ENCODE measurements at regions not wholly inside any gene's neighbourhood (a gene's known extent, or its start where the extent isn't known, plus 50 kb on each side); places are given as distances from the start of the nearest gene placed in this dataset.

GRCh38 chr15:66623801-66624453 is 58.1 kb upstream of the LCTL start (continued):
- TF ChIP-seq ZNF695 (CRISPR knock-in tag; IDR thresholded peaks at IDR 0.05) = peak; percentile 94
- peak; percentile 78 for TF ChIP-seq TFE3 (CRISPR knock-in tag; IDR thresholded peaks at IDR 0.05)
- no peak for TF ChIP-seq ETS1 (conservative IDR thresholded peaks at IDR 0.05; ENCODE audit: control insufficient read depth, low read depth, low read length)
- TF ChIP-seq IFI16 (CRISPR knock-in tag; IDR thresholded peaks at IDR 0.05) = peak; percentile 97
- TF ChIP-seq HMGN3 (IDR thresholded peaks at IDR 0.05; ENCODE audit: borderline replicate concordance, extremely low read depth, insufficient read length, low read depth, low read length) = no peak
- peak; percentile 97 for TF ChIP-seq GABPB2 (CRISPR knock-in tag; conservative IDR thresholded peaks at IDR 0.05)
- peak; percentile 99 for TF ChIP-seq FOXO4 (CRISPR knock-in tag; IDR thresholded peaks at IDR 0.05)
- peak; percentile 73 for TF ChIP-seq GABPA (tag; conservative IDR thresholded peaks at IDR 0.05; ENCODE audit: low read depth)
- no peak for TF ChIP-seq GATAD2B (IDR thresholded peaks at IDR 0.05; ENCODE audit: borderline replicate concordance)
- TF ChIP-seq ZNF134 (CRISPR knock-in tag; conservative IDR thresholded peaks at IDR 0.05) = peak; percentile 90
- peak; percentile 99 for TF ChIP-seq GTF2A2 (tag; IDR thresholded peaks at IDR 0.05)
- TF ChIP-seq, protein P1, sequence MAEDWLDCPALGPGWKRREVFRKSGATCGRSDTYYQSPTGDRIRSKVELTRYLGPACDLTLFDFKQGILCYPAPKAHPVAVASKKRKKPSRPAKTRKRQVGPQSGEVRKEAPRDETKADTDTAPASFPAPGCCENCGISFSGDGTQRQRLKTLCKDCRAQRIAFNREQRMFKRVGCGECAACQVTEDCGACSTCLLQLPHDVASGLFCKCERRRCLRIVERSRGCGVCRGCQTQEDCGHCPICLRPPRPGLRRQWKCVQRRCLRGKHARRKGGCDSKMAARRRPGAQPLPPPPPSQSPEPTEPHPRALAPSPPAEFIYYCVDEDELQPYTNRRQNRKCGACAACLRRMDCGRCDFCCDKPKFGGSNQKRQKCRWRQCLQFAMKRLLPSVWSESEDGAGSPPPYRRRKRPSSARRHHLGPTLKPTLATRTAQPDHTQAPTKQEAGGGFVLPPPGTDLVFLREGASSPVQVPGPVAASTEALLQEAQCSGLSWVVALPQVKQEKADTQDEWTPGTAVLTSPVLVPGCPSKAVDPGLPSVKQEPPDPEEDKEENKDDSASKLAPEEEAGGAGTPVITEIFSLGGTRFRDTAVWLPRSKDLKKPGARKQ (CRISPR knock-in tag; IDR thresholded peaks at IDR 0.05) = peak; percentile 100
- TF ChIP-seq, protein P2, sequence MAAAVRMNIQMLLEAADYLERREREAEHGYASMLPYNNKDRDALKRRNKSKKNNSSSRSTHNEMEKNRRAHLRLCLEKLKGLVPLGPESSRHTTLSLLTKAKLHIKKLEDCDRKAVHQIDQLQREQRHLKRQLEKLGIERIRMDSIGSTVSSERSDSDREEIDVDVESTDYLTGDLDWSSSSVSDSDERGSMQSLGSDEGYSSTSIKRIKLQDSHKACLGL (CRISPR knock-in tag; IDR thresholded peaks at IDR 0.05; ENCODE audit: borderline replicate concordance, poor library complexity, severe bottlenecking) = peak; percentile 96
- peak in 1 of 3 experiments; percentile 46 for TF ChIP-seq YY1 (IDR thresholded peaks at IDR 0.05; ENCODE audit: borderline replicate concordance in 1 of 3, control insufficient read depth in 1 of 3, extremely low read depth in 1 of 3, insufficient read depth in 3 of 3, insufficient read length in 1 of 3, insufficient replicate concordance in 2 of 3, low read depth in 1 of 3, low read length in 2 of 3)
- TF ChIP-seq HDAC1 (IDR thresholded peaks at IDR 0.05) = peak in 1 of 2 experiments; percentile 43; a peak in 2 of 4 replicates
- TF ChIP-seq, protein P3, sequence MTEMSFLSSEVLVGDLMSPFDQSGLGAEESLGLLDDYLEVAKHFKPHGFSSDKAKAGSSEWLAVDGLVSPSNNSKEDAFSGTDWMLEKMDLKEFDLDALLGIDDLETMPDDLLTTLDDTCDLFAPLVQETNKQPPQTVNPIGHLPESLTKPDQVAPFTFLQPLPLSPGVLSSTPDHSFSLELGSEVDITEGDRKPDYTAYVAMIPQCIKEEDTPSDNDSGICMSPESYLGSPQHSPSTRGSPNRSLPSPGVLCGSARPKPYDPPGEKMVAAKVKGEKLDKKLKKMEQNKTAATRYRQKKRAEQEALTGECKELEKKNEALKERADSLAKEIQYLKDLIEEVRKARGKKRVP (CRISPR knock-in tag; IDR thresholded peaks at IDR 0.05) = peak; percentile 98
- TF ChIP-seq ZNF561 (CRISPR knock-in tag; conservative IDR thresholded peaks at IDR 0.05) = peak; percentile 98
- TF ChIP-seq SMARCA5 (IDR thresholded peaks at IDR 0.05) = peak; percentile 56; the same call in 1 of the 2 replicates
- no peak for TF ChIP-seq SETDB1 (IDR thresholded peaks at IDR 0.05; ENCODE audit: low read length)

All from K562 (cell line).